HG02571 (cell line): ENCODE measurements at regions not wholly inside any gene's neighbourhood (a gene's known extent, or its start where the extent isn't known, plus 50 kb on each side); places are given as distances from the start of the nearest gene placed in this dataset.
"Not testable (repeated sequence)": the region's sequence is repeated elsewhere in the genome, so short reads cannot be mapped to it uniquely, and the experiment has no call there.

Experiments
- ATAC-seq: cut with Tn5 transposase; IDR thresholded peaks from one replicate; pipeline ENCODE4 v1.9.1; 2021; ENCODE audit warnings: mild to moderate bottlenecking, moderate library complexity; ENCODE audit not compliant: unreplicated experiment

DNA sequence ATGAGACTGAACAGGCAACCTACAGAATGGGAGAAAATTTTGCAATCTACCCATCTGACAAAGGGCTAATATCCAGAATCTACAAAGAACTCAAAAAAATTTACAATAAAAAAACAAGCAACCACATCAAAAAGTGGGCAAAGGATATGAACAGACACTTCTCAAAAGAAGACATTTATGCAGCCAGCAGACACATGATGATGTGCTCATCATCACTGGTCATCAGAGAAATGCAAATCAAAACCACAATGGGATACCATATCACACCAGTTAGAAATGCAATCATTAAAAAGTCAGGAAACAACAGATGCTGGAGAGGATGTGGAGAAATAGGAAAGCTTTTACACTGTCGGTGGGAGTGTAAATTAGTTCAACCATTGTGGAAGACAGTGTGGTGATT lies 51.7 kb upstream of the PAXBP1 start:
- ATAC-seq, result not testable (repeated sequence)

GRCh38 chr21:32824950-32825349 lies 53.4 kb upstream of the PAXBP1 start:
- ATAC-seq, result no peak

DNA sequence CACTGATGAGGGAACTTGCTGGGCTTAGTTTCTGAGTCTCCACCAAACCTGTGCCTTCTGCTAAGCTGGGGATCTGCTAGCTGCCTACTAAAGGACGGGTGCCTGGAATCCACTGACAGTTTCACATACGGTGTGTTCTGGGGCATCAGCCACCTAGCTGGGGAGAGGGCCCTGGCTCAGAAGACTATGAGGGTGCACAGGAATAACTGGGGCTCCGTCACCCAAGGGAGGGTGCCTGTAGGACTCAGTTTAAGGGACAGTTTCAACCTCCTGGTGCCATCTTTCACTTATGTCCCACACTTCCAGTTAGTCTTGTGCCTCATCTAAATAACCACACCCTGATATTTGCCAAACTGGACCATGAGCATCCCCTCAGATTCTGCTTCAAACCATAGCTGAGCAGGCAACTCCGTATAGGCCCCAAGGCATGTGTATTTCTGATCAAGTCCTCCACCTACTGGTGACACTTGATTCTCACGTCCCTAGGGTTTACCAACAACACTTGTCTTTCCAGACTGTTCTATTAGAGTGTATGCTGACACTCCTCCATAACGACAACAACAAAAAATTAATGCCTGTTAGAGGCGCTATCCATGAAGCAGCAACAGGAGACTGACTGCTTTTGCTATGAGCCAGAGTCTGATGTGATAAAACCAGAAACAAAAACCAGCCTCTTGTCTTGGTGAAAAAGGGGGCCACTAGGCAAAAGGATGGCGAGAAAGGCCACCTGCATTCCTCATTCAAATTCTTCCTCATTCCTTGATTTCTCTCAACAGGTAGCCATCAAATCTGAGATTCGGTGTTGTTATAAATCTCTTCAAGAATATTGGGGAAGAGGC lies 55.0 kb upstream of the PAXBP1 start:
- ATAC-seq, result no peak

- no peak for ATAC-seq
These were observed 57.4 kb upstream of the PAXBP1 start for GRCh38 chr21:32828908-32829307.

DNA sequence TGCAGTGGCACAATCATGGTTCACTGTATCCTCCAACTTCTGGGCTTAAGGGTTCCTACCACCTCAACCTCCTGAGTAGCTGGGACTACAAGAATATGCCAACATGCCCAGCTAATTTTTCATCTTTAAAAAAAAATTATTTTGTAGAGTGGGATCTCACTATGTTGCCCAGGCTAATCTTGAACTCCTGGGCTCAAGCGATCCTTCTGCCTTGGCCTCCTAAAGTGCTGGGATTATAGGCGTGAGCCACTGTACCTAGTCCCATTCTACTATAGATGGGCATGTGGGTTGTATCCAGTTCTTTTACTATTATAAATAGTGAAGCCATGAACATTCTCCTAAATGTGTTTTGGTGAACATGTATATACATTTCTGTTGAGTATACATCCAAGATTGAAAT lies 57.9 kb upstream of the PAXBP1 start:
- ATAC-seq, result no peak

- not testable (repeated sequence) for ATAC-seq
These were observed 60.2 kb upstream of the PAXBP1 start for GRCh38 chr21:32831779-32832178.

DNA sequence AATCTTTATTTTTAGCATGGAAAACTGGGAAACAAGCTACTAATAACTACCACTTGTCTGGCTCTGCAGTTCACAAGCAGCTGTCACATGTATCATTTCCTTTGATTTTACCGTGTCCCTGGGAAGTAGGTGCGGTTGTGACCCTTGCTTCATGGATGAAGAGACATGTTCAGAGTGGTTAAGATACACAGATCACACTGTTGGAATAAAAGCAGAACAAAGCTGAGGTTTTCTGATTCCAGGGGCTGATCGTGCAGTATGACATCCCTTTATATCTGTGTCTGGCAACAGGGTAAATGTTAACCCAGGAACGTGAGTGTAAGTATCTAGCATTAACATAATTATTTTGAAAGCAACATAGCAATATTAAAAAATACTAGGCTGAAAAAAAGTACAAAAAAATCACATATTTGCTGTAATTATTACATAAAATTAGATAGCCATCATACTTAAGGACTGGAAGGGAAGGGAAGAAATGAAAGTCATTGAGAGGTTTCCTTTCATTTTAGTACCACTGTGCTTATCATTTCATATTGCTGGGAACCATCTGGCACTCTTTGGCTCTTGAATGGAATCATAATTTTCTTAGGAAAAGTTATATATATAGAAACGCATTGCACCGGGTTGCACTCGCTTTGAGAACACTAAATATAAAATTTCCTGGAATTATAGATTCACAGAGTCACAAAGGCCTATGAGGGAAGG lies 62.8 kb upstream of the PAXBP1 start:
- ATAC-seq, result no peak

GRCh38 chr21:32834916-32835235 lies 63.3 kb upstream of the PAXBP1 start:
- no peak for ATAC-seq

DNA sequence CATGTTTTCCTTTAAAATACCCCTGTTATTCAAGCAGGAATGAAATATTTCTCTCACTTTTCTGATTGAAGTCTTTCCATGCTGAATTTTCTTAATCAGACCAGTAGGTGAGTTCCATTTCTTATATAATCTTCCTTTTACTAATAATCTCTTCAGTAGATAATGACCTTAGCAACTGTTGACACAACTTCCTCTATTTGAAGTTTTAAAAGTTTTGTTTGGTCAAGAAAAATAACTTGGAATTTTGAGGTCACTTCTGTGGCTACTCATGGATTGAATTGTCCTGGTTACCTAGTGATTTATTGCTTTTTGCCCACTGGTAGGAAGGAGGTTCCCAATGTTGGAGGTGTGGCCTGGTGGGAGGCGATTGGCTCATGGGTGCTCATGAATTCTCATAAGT lies 70.6 kb upstream of the PAXBP1 start:
- ATAC-seq, result no peak

DNA sequence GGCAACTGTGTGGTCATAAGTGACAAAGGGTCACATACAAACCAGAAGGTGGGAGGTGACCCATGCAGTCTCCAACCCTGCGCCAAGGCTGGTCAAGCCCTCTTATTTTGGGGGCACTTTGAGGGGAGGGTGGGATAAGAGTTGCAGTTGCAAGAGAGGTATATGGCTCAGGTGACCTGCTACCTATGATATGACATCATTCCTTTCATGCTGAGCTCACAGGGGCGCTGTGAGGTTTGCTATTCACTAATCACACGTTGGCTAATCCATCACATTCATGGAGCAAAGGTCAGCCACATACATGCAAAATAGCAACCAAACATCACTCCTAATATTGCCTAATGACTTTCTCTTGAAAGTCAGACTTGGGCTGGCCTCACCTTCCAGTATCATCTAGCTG lies 72.0 kb upstream of the PAXBP1 start:
- ATAC-seq, result no peak

GRCh38 chr21:32844076-32844475 lies 72.5 kb upstream of the PAXBP1 start:
- no peak for ATAC-seq

GRCh38 chr21:32844653-32845436 lies 73.3 kb upstream of the PAXBP1 start:
- no peak for ATAC-seq

- ATAC-seq, result no peak
These were observed 87.1 kb upstream of the PAXBP1 start for GRCh38 chr21:32858628-32859027.

DNA sequence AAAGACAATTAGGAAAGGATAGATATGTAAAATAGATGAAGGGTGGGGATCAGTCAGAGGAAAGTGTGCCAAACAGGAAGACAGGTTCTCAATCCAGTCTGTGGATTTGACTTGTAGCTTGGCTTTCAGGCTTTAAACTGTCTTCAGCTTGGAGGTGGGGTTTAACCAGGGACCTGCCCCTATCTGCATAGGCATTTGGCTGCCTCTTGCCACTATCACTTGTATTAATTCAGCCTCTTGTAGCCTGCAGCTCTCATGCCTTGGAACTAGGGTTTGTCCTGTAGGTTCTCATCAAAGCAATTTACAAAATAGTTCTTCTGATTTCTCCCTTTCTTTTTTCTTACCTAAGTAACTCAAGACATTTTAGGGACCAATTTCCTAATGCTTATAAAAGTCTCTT lies 88.8 kb upstream of the PAXBP1 start:
- no peak for ATAC-seq

DNA sequence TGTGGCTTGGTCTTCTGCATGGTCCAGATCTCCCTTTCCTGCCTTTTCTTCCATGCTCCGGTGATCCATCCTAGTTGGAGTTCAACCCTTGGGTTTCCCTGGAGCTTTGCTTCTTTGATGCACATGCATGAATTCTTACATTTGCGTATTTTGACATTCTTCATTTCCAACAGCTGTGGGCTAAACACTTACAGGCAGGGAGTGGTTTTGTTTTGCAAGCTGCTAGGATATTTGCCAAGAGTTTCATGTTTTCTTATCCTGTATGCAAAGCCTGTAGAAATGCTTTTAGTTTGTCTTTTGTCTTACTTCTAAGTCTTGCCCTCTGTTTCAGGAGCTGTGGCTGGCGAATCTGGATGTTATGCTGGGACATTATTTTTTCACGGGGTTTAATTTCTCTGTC lies 90.3 kb upstream of the PAXBP1 start:
- no peak for ATAC-seq

- no peak for ATAC-seq
These were observed 96.0 kb upstream of the PAXBP1 start for GRCh38 chr21:32867597-32867996.

DNA sequence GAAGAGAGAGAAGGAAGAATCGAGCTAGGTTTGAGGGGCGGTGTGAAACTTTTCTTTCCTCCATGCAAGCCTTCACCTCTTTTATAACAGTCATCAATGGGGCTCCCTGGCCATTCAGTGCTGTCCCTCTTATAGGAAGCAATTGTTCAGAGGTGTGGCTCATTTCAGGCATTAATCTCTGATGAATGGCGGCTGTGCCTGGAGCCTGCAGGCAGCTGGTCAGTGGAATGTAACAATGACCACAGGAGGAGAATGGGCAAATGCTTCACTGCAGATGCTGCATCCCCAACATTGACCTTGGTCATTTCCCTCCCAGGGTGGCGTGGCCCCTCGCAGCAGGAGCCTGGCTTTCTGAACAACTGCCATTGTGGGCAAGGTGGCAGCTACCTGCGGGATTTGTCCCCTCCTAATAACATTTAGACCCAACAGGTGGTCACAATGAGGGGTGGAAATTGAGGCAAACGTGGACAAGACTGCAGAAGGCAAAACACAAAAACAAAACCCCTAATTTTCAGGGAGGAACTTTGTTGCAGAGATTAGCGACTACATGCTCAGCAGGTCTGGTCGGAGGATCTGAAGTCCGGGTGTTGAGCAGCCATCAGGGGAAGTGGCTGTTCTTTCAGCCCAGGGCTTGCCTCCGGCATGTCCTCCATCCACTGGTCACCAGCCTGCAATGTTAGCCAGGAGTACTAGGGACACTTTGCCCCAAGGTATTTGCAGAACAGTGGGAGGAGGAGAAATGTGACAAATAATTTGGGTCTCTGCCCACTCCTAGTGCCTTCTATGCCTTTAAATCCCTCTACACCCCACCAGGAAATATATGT lies 97.3 kb upstream of the PAXBP1 start:
- ATAC-seq, result no peak

- no peak for ATAC-seq
These were observed 97.9 kb upstream of the PAXBP1 start for GRCh38 chr21:32869459-32869858.

GRCh38 chr21:32876426-32876825 lies 104.9 kb upstream of the PAXBP1 start:
- ATAC-seq, result no peak

DNA sequence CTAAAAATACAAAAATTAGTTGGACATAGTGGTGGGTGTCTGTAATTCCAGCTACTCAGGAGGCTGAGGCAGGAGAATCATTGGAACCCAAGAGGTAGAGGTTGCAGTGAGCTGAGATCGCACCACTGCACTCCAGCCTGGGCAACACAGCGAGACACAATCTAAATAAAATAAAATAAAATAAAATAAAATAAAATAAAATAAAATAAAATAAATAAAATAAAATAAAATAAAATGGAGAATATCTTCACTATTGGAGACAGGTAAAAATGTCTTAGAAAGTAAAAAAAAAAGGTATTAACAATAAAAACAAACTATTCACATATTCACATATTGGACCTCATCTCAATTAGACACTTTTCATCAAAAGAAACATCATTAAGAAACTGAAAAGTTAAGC lies 106.3 kb upstream of the PAXBP1 start:
- ATAC-seq, result not testable (repeated sequence)

DNA sequence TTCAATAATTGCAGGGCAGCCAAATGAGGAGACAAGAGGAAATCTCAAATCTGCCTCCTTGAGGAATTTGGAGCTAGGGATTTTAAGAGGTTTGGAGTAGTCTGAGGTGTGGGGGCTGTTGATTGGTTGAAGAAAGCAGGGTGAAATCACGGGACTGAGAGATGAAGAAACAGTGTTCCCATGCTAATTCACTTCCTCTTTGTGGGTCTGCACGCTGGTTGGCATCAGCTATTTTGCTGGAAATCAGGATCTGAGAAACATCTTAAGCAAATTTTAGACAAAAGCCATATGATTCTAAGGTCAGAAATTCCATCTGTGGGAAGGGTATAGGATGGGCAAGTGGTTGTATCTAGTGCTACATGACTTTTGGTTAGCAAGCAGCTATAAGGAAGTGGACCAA lies 107.1 kb upstream of the PAXBP1 start:
- no peak for ATAC-seq
